OCI-LY7 (cell line): ENCODE measurements at regions not wholly inside any gene's neighbourhood (a gene's known extent, or its start where the extent isn't known, plus 50 kb on each side); places are given as distances from the start of the nearest gene placed in this dataset.

Experiments used
- EZH2phosphoT487 ChIP-seq: fragments of 200-600 bp; sonication (generic); IDR thresholded peaks from 2 replicates; pipeline ENCODE4 v1.6.1; 2018; ENCODE audit warnings: low read depth, borderline replicate concordance, mild to moderate bottlenecking, mixed run types, antibody characterized with exemption, low read length, moderate library complexity, mixed read lengths
- TF ChIP-seq, protein P1 (sequence below): fragments of 200-600 bp; sonication (generic); conservative IDR thresholded peaks from 2 replicates; pipeline ENCODE4 v1.5.1; 2014; ENCODE audit warnings: mild to moderate bottlenecking, antibody characterized with exemption, low read length, moderate library complexity, mixed read lengths

DNA sequence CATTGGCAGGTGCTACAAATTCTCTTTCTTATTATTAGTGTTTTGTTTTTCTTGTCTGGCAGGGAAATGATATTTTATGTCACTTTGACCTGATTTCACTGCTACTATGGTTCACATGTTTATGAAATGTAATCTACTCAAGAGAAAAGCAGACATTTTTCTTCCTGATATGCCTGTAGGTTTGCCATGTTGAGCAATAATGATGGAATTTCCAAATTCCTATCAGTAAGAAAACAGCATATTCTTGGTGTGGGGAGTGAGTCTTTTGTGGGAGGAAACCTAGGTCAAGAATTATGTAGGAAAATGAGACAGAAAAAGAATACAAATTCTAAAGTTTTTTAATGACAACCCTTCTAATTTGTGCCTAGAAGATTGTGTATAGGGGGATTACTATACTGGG lies 356.4 kb downstream of the SLC4A3 start:
- TF ChIP-seq, protein P1, sequence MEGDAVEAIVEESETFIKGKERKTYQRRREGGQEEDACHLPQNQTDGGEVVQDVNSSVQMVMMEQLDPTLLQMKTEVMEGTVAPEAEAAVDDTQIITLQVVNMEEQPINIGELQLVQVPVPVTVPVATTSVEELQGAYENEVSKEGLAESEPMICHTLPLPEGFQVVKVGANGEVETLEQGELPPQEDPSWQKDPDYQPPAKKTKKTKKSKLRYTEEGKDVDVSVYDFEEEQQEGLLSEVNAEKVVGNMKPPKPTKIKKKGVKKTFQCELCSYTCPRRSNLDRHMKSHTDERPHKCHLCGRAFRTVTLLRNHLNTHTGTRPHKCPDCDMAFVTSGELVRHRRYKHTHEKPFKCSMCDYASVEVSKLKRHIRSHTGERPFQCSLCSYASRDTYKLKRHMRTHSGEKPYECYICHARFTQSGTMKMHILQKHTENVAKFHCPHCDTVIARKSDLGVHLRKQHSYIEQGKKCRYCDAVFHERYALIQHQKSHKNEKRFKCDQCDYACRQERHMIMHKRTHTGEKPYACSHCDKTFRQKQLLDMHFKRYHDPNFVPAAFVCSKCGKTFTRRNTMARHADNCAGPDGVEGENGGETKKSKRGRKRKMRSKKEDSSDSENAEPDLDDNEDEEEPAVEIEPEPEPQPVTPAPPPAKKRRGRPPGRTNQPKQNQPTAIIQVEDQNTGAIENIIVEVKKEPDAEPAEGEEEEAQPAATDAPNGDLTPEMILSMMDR = no peak
- no peak for TF ChIP-seq EZH2phosphoT487
